Kidney capillary endothelial cell (primary cell): ENCODE measurements at regions not wholly inside any gene's neighbourhood (a gene's known extent, or its start where the extent isn't known, plus 50 kb on each side); places are given as distances from the start of the nearest gene placed in this dataset.
A peak's percentile ranks its signal among the peaks of the same experiment; 100 is the strongest.

Experiments used
- DNase-seq: peaks from one replicate; pipeline ENCODE4 v3.0.0-alpha.2; 2018; ENCODE audit warnings: low spot score

GRCh38 chr10:27451054-27451453 lies 53.0 kb upstream of the RAB18 start:
- DNase-seq = no peak

DNA sequence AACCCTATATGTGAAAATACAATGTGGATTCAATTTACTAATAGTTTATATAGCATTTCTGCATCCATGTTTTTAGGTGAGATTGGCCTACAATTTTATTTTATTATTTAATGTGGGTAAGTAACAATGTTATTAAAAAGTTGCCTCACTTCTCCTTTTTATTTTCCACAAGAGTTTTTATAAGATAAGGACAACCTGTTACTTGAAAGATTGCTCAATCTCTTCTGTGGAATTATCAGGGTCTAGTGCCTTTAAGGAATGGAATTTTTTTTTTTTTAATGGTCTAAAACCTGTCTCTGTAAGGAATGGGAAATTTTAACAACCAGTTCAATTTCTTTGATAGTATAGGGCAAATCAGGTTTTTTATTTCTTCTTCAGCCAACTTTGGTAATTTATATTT lies 53.9 kb upstream of the RAB18 start:
- DNase-seq = no peak

GRCh38 chr10:27449571-27449970 lies 54.5 kb upstream of the RAB18 start:
- DNase-seq = no peak

- peak; percentile 16 for DNase-seq
These were observed 55.2 kb upstream of the RAB18 start for GRCh38 chr10:27448921-27449320.

DNA sequence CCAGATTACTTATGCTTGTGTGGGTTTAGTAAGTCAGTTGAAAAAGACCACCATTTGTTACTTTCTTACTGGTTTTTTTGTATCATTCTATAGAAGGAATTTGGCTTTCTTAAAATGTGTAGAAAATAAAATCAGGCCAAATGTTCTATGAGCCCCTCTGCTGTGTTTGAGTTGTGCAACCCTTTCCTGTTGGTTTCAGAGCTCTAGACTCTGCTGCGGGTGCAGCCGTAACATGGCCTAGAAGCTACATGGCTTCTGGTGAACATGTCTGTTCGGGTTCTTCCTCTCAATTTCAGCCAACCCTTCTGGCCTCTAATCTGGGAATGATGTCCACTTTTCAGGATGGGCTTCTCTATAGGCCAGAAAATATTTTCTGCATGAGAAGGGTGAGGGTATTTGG lies 56.6 kb upstream of the RAB18 start:
- no peak for DNase-seq

DNA sequence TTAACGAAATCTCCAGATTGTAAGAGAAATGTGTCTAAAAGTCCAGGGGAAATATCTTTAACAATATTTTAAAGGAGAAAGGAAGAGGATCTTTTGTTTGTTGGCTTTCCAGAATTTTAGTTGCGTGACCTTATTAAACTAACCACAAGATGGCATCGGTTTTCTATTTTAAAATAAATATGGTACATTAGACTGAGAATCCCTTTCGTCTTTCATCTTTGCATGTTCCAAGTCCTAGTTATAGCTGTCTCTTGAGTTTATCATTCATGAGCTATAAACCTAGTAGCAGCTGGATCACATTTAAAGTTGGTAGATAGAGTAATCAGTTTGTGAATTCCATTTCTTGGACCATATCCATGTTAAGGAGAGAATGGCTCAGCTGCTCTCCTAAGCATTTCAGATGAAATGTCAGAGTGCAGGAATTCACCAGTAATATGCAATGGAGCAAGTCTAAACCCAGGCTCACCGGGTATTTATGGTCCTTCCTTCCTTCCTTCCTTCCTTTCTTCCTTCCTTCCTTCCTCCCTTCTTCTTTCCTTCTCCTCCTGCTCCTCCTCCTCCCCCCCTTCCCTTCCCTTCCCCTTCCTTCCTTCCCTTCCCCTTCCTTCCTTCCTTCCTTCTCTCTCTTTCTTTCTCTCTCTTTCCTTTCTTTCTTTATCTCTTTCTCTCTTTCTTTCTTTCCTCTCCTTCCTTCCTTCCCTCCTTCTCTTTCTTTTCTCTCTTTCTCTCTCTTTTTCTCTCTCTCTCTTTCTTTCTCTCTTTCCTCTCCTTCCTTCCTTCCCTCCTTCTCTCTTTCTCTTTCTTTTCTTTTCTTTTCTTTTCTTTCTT lies 57.8 kb upstream of the RAB18 start:
- DNase-seq = peak; percentile 28

GRCh38 chr10:27445070-27445469 lies 59.0 kb upstream of the RAB18 start:
- no peak for DNase-seq

- no peak for DNase-seq
These were observed 63.6 kb upstream of the RAB18 start for GRCh38 chr10:27440478-27440877.

DNA sequence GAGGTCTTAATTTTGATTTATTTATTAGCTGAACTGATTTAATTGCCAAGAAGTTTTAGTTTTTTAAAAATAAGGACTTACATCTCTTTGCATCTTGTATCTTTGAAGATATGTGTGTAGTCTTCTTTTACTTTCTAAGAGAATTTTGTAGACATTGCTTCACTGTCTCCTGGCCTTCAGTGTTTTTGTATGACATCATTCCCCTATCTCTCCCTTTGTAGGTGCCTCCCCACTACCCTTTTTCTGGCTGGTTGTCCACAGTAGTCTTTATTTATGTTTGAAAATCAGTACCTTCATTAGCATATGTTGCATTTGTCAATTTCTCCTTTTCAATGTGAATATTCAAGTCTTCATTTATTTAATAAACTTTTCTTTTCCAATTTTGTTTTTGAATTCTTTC lies 64.1 kb upstream of the RAB18 start:
- no peak for DNase-seq

DNA sequence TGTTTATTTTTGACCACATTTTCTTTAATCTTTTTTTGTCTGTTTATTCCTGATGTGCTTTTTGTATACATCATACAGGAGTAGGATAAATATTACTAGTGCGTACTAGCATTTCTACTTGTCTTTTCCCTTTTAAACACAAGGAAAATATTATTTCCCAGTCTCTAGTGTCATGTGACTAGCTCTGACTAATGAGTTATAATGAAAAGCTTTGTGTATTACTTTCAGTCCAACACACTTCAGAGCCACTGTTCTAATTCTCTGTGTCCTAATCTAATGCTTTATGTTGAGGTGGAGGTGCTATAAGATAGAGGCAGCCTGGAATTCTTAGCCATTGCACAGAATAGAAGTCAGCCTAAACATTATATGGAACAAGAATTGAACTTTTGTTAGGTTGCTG lies 65.0 kb upstream of the RAB18 start:
- DNase-seq = no peak

- no peak for DNase-seq
These were observed 66.3 kb upstream of the RAB18 start for GRCh38 chr10:27437775-27438174.

DNA sequence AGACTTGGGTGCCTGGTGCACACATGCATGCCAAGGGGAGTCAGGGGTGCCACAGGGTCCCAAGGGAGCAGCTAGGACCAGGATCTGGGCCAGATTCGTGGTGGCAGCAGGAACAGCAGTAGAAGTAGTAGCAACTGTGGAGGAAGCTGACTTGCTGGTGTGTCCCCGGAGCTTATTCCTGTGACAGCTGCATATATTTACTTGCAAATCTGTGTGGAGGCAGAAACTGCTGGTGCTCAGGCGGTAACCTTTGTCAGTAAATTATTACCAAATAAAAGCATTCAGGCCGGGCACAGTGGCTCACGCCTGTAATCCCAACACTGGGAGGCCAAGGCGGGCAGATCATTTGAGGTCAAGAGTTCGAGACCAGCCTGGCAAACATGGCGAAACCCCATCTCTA lies 67.4 kb upstream of the RAB18 start:
- no peak for DNase-seq

DNA sequence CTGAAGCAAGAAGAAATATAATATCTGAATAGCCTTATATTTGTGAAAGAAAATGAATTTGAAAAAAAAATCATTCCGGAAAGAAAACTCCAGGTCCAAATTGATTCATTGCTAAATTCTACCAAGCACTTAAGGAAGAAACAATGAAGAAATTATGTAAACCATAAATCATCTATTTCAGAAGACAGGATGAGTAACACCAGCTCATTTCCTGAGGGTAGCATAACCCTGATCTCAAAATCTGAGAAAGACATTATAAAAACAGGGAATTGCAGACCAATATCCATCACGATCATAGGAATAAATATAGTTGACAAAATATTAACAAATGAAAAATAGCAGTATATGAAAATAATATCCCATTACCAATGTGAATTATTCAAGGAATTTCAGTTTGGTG lies 70.1 kb upstream of the RAB18 start:
- DNase-seq = no peak

DNA sequence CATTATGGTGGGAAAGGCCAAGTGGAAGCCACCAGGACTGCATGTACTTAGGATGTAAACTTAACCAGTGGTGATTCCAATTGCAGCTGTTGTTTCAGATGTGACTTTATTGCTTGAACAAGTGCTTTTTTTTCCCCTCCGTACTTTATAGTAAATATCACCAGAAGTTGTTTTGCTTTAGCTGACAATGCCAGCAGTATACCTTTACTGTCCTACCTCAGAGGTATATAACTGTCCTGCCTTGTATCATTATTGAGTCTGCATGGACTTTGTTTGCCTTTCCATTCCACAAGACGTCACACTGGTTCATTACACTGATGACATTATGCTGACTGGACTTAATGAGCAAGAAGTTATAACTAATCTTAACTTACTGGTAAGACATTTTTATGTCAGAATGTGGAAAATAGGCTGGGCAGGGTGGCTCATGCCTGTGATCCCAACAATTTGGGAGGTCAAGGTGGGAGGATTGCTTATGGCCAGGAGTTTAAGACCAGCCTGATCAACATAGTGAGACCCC lies 77.1 kb upstream of the RAB18 start:
- no peak for DNase-seq

- no peak for DNase-seq
These were observed 90.2 kb upstream of the RAB18 start for GRCh38 chr10:27413831-27414348.

DNA sequence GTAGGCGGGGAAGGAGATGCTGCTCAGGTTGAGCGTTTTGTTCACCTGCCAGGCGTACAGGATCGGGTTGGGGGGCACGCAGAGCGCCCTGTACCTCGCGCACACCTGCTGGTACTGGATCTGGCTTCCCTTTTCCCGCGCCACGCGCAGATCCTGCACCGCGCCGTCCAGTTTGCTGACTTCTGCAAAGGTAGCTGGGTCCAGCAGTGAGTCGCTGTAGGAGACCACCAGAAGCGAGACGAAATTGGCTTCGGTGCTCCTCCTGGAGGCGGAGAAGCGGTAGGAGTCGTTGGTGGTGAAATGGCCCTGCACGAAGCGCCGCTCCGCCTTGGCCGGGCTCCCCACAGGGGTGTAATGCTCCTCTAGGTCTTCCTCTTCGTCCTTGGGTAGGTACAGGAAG lies 90.7 kb upstream of the RAB18 start:
- no peak for DNase-seq

- DNase-seq = no peak
These were observed 94.0 kb upstream of the RAB18 start for GRCh38 chr10:27410153-27410552.

DNA sequence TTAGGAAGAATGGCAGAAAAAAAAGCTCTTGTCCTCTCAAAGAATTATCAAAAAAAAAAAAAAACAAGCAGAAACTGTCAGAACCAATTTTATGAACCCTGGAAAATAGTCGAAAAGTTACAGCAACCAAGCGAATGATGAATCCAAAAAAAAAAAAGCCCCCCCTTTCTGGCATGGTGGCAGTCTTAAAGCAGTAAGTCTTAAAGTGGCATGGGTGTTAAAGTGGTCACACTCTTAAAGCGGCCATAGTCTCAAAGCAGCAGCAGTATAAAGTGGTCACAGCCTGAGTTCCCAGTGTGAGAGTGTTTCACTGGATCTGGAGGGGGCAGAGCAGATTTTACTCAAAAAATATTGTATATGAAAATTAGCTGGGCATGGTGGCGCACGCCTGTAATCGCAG lies 96.8 kb upstream of the RAB18 start:
- DNase-seq = no peak

GRCh38 chr10:27399871-27400270 lies 104.2 kb upstream of the RAB18 start:
- no peak for DNase-seq

DNA sequence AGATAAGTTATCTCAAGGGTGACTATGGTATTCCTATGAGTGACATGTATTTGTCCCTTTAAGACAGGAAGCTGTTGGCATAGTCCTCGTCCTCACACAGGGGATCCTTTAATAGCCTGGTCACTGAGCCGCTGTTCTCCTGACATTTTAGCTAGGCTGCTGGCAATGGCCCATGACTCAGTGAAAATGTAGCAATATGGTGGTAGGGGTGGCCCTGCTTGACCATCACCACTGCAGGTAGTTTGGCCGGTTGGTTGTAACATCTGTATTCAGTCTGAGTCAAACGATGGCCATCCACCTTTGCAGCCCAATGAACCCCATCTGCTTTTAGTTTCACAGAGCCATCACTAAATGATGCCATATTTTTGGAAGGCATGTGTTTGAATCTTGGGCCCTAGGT lies 110.1 kb upstream of the RAB18 start:
- DNase-seq = no peak

- no peak for DNase-seq
These were observed 111.5 kb upstream of the RAB18 start for GRCh38 chr10:27392606-27393005.

GRCh38 chr10:27391916-27392315 lies 112.2 kb upstream of the RAB18 start:
- no peak for DNase-seq

DNA sequence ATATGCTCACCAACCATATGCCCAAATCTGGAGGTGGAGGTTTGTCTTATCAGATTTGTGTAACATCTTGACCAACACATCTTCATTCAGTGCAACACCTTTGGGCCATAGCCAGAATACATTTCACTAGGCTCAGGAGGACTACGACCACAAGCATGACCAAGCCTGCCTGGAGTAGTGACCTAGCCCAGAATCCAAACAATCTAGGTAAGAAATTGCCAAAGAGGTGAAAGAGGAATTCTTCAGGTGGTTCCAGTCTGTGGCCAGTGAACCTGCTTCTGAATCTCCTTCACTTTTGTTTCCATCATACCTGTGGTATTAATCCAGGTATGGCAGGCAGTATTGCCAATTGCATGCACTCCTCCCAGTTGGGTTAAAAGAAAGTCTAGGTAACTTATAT lies 112.8 kb upstream of the RAB18 start:
- no peak for DNase-seq

- no peak for DNase-seq
These were observed 113.4 kb upstream of the RAB18 start for GRCh38 chr10:27390681-27391080.
